HEK293T (cell line): ENCODE measurements at regions not wholly inside any gene's neighbourhood (a gene's known extent, or its start where the extent isn't known, plus 50 kb on each side); places are given as distances from the start of the nearest gene placed in this dataset.

ENCODE experiments used
- CTCF ChIA-PET: fragments of 350-600 bp; formaldehyde crosslinking; extraction: SDS; loops from one replicate; lab custom pipeline; 2021; ENCODE audit warnings: antibody characterized with exemption, inconsistent platforms; lab: Yijun Ruan, JAX
- POLR2A ChIA-PET: fragments of 350-600 bp; formaldehyde crosslinking; extraction: SDS; loops from one replicate; lab custom pipeline; 2020; ENCODE audit warnings: antibody characterized with exemption, inconsistent platforms; lab: Yijun Ruan, JAX
- DNase-seq: peaks from one replicate; pipeline ENCODE4 v3.0.0; 2012; ENCODE audit warnings: mixed read lengths; ENCODE audit errors: extremely low spot score
- ARNT ChIP-seq: fragments of 450-650 bp; IDR thresholded peaks from 2 replicates; pipeline ENCODE4 v1.6.1; 2017; ENCODE audit warnings: mild to moderate bottlenecking
- BHLHE40 ChIP-seq: fragments of 450-650 bp; IDR thresholded peaks from 2 replicates; pipeline ENCODE4 v1.6.1; 2016; ENCODE audit warnings: mild to moderate bottlenecking, moderate library complexity, borderline replicate concordance
- CTBP1 ChIP-seq: fragments of 450-650 bp; IDR thresholded peaks from 2 replicates; pipeline ENCODE4 v1.6.1; 2016; ENCODE audit warnings: borderline replicate concordance
- ELF4 ChIP-seq: fragments of 450-650 bp; IDR thresholded peaks from 2 replicates; pipeline ENCODE4 v1.6.1; 2017; ENCODE audit warnings: antibody characterized with exemption
- FOXA1 ChIP-seq: fragments of 450-650 bp; IDR thresholded peaks from 2 replicates; pipeline ENCODE4 v1.6.1; 2016; ENCODE audit warnings: mild to moderate bottlenecking
- FOXK2 ChIP-seq: fragments of 450-650 bp; IDR thresholded peaks from 2 replicates; pipeline ENCODE4 v1.6.1; 2016; ENCODE audit warnings: mild to moderate bottlenecking
- FOXM1 ChIP-seq: fragments of 450-650 bp; IDR thresholded peaks from 2 replicates; pipeline ENCODE4 v1.6.1; 2017; ENCODE audit warnings: mild to moderate bottlenecking, borderline replicate concordance
- HDGF ChIP-seq: fragments of 450-650 bp; IDR thresholded peaks from 2 replicates; pipeline ENCODE4 v1.6.1; 2017; ENCODE audit warnings: antibody characterized with exemption, borderline replicate concordance
- L3MBTL2 ChIP-seq: fragments of 450-650 bp; conservative IDR thresholded peaks from 2 replicates; pipeline ENCODE4 v1.6.1; 2016; ENCODE audit warnings: mild to moderate bottlenecking
- LEF1 ChIP-seq: fragments of 450-650 bp; IDR thresholded peaks from 2 replicates; pipeline ENCODE4 v1.6.1; 2017; ENCODE audit warnings: mild to moderate bottlenecking, borderline replicate concordance
- NFRKB ChIP-seq: fragments of 450-650 bp; IDR thresholded peaks from 2 replicates; pipeline ENCODE4 v1.6.1; 2016; ENCODE audit warnings: mild to moderate bottlenecking, moderate library complexity
- SP1 ChIP-seq: fragments of 450-650 bp; IDR thresholded peaks from 2 replicates; pipeline ENCODE4 v1.6.1; 2017
- SUZ12 ChIP-seq: fragments of 450-650 bp; IDR thresholded peaks from 2 replicates; pipeline ENCODE4 v1.6.1; 2016; ENCODE audit warnings: mild to moderate bottlenecking
- TARDBP ChIP-seq: fragments of 450-650 bp; IDR thresholded peaks from 2 replicates; pipeline ENCODE4 v1.6.1; 2016
- ZNF384 ChIP-seq: fragments of 450-650 bp; IDR thresholded peaks from 2 replicates; pipeline ENCODE4 v1.6.1; 2016
- TF ChIP-seq, protein P1 (sequence below): fragments of 450-650 bp; IDR thresholded peaks from 2 replicates; pipeline ENCODE4 v1.6.1; 2016

GRCh38 chr5:145598184-145598583, 237.0 kb downstream of the PRELID2 start:
- no peak for TF ChIP-seq LEF1
- DNase-seq: no peak
- ChIA-PET CTCF (no interaction called here), POLR2A (no interaction called here)

GRCh38 chr5:145591578-145591977, 243.6 kb downstream of the PRELID2 start:
- ChIA-PET POLR2A (no interaction called here), CTCF (no interaction called here)
- TF ChIP-seq ARNT (no peak), FOXA1 (no peak), ZNF384 (no peak), TARDBP (no peak), LEF1 (no peak), L3MBTL2 (no peak), SUZ12 (no peak), CTBP1 (no peak), NFRKB (no peak), BHLHE40 (no peak), FOXK2 (no peak), ELF4 (no peak), SP1 (no peak), HDGF (no peak), FOXM1 (no peak)
- TF ChIP-seq, protein P1, sequence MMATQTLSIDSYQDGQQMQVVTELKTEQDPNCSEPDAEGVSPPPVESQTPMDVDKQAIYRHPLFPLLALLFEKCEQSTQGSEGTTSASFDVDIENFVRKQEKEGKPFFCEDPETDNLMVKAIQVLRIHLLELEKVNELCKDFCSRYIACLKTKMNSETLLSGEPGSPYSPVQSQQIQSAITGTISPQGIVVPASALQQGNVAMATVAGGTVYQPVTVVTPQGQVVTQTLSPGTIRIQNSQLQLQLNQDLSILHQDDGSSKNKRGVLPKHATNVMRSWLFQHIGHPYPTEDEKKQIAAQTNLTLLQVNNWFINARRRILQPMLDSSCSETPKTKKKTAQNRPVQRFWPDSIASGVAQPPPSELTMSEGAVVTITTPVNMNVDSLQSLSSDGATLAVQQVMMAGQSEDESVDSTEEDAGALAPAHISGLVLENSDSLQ: no peak
- no peak for DNase-seq

DNA sequence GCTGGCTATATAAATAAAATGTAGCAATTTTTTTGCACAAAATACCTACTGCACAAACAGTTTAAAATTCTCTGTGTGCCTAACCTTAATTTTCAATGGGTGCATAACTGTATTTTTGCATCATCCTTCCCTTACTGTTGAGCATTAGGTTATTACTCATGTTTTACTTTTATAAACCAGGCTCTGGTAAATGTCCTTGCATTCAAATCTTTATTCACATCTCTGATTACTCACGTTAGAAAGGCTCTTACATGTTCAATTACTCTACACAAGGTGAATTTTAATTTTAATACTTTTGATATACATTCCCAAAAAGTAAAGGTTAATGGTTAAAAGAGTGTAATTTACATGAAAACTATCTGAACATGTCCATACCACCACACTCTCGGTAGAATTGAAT, 246.1 kb downstream of the PRELID2 start:
- TF ChIP-seq LEF1: no peak
- no peak for TF ChIP-seq SUZ12
- TF ChIP-seq ELF4: no peak
- no peak for TF ChIP-seq FOXA1
- no peak for TF ChIP-seq HDGF
- POLR2A ChIA-PET: no interaction called here
- CTCF ChIA-PET: no interaction called here
- DNase-seq: no peak

DNA sequence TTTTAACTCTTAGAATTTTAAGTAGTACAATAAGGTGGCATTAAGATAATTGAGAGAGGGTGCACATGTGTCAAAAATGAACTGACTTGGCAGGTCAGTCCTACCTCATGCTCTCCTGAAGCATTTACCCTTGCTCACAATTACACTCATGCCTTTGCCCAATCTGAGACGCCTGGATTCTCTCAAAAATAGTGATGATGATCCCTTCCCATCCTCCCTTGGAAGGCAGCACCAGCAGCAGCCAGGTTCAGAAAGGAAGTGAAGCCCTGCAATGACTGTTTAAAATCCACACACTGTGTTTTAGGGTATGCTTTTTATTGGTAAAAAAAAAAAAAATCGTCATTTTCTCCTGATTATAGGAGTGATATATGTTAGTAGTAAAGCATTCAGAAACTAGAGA, 246.6 kb downstream of the PRELID2 start:
- TF ChIP-seq SUZ12 (no peak), TARDBP (no peak), BHLHE40 (no peak), HDGF (no peak), ELF4 (no peak), FOXK2 (no peak), CTBP1 (no peak), LEF1 (no peak)
- POLR2A ChIA-PET: no interaction called here
- CTCF ChIA-PET: no interaction called here
- DNase-seq: no peak

DNA sequence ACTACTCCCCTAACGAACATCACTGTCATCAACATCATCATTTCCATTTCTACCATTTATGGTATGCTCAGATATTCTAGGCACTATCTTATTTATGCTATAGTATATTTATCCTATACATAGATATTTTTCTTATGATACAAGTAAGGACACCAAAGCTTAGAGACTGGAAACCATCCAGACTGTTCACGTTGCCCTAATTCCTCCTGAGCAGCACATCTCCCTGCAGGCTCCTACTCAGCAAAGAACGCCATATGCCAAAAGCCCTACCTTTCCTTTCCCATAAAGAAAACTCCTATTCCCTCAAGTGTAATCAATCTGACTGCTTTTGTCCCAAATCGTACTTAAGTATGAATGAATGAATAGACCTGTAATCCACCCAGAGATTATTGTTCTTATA, 247.0 kb downstream of the PRELID2 start:
- ChIA-PET CTCF (no interaction called here), POLR2A (no interaction called here)
- TF ChIP-seq SUZ12 (no peak), SP1 (no peak), ARNT (no peak), LEF1 (no peak), FOXK2 (no peak), TARDBP (no peak), FOXA1 (no peak), FOXM1 (no peak), CTBP1 (no peak), BHLHE40 (no peak), L3MBTL2 (no peak), ELF4 (no peak), ZNF384 (no peak), HDGF (no peak), NFRKB (no peak)
- TF ChIP-seq, protein P1: no peak
- no peak for DNase-seq

GRCh38 chr5:145587710-145588109, 247.4 kb downstream of the PRELID2 start:
- no peak for TF ChIP-seq NFRKB
- TF ChIP-seq LEF1: no peak
- TF ChIP-seq, protein P1: no peak
- TF ChIP-seq TARDBP: no peak
- TF ChIP-seq CTBP1: no peak
- TF ChIP-seq FOXA1: no peak
- TF ChIP-seq BHLHE40: no peak
- ChIA-PET POLR2A (no interaction called here), CTCF (no interaction called here)
- no peak for DNase-seq

GRCh38 chr5:145587308-145587672, 247.9 kb downstream of the PRELID2 start:
- POLR2A ChIA-PET: no interaction called here
- CTCF ChIA-PET: no interaction called here
- TF ChIP-seq ELF4 (no peak), BHLHE40 (no peak)

More at GRCh38 chr5:145587308-145587672, 247.9 kb downstream of the PRELID2 start:
- no peak for DNase-seq
